ENCODE measurements at regions not wholly inside any gene's neighbourhood (a gene's known extent, or its start where the extent isn't known, plus 50 kb on each side); places are given as distances from the start of the nearest gene placed in this dataset.

DNA sequence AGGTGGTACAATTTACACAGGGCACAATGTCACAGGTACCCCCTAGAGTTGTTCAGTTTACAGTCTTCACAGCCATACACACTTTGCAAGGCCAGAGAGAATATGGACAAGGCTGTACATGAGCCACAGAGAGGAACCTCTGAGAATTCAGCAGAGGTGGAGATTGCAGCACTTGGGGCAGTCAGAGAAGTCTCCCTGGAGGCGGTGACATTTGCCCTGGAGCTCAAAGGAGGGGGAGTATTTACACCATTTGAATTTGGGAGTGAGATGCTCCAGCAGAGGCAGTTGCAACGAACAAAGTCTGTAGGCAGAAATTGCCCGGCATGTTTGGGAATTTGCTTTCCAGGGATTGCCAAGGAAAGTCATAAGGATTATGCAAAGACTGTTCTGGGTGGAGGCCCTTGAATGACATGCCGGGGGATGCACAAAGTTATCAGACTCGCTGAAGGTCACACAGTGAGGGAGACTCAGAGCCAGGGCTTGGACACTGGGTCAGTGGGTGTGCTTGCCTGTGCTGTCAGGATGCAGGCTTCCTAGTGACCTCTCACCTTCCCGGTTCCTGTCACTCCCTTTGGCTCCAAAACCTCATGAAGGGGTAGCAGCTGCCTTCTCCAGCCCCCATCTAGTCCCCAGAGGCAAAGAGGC lies 160.7 kb upstream of the PCBD1 start:
- no peak for DNase-seq

DNA sequence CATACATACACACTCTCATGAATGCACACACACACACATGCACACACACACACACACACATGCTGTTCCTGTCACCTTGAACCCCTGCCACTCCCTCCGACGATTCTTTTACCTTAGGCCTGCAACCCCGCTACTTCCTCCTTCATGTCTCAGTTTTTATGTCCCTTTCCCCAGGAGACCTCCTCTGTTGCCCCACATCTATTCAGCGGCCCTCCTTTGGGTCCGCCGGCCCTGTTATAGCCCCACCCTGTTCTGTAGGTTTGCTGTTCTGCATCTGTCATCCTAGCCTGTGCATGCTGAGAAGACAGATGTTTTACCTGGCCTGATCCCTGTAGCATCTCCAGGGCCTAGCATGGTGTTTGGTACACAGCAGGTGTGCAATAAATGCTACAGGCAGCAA lies 161.6 kb upstream of the PCBD1 start:
- no peak for DNase-seq

DNA sequence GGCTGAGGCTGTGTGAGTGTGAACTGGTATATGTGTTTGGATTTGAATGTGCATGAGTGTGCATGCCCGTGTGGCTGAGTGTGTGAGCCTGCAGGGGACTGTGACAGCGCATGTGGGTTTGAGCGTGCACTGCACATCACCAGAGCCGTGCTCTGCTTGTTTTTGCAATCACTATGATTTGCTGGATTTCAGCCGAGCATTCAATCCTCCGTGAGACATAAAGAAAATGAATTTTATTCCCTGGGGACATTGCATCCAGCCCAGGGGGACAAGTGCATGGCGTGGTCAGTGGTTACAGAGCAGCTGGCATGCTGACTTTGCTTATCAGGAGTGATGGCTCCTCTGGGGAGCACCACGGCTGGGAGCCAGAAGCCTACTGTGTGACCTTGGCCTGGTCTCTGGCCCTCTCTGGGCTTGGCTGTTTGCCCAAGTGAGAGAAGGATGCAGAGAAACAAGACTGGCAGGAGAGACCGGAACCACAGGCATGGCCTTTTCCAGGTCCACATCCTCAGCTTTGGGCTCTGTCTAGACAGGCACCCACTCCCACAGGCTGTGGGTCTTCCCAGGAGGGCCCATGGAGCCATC lies 160.2 kb upstream of the UNC5B start:
- DNase-seq = no peak

DNA sequence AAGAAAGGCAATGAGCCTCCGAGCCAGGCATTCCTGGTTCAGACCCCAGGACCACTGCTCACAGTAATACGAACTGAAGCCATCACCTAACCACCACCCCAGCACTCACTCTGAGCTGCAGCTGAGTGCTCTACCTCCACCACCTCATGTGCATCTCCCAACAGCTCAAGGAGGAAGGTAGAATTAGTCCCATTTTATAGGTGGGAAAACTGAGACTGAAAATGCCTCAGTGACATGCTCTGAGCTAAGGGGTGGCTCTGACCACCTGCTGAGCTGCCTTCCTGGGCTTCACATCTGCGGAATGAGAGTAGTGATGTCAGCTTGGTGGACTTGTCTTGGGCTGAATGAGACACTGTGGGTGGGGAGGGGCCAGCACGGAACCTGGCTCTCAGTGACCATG lies 159.7 kb upstream of the UNC5B start:
- no peak for DNase-seq

DNA sequence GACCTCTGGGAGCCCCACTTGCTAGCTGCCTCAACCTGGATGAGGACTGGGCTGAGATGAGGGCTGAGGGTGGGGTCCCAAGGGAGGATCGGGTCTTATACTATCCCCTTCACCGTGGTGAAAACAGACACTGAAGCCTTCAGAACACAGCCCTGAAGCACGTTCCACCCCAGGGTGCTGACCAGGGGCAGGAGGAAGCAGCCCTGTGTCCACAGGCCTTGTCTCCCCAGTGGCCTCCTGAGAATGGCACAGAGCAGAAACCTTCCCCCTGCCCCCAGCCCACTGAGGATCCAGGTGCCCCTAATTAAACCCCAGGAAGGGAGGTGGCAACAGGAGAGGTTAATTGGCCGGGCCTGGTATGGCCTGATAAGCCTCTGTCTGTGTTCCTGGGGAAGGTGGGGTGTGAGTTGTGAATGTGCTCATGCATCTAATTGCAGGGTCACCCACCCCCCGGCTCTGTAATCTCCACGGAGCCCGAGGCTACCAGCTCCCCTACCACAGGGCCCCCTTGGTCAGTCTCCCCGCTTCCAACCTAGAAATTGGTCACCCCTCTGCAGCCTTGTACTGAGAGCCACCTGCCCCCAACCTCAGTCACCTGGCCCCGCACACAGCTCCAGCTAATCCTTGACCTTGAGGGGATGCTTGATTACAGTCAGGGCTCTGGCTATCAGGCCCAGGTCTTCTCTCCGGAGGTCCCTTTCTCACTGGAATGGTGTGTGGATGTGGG lies 159.0 kb upstream of the UNC5B start:
- no peak for DNase-seq

DNA sequence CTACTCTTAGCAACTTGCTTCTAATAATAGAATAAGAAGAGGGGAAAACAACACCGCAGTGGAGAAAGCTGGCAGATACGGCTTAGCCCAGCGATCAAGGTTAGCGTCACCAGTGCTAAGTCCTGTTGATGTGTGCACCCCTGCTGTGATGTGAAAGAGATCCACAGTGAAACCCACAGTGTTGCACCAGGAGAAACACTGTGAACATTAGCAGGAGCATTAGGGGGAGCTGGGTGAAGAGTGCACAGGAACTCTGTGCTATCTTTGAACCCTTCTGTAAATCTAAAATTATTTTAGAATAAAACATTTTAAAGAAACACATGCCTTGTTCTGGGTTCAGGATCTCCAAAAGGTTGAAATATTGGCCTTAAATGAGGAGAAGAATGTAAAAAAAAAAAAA lies 154.1 kb upstream of the UNC5B start:
- DNase-seq = no peak

DNA sequence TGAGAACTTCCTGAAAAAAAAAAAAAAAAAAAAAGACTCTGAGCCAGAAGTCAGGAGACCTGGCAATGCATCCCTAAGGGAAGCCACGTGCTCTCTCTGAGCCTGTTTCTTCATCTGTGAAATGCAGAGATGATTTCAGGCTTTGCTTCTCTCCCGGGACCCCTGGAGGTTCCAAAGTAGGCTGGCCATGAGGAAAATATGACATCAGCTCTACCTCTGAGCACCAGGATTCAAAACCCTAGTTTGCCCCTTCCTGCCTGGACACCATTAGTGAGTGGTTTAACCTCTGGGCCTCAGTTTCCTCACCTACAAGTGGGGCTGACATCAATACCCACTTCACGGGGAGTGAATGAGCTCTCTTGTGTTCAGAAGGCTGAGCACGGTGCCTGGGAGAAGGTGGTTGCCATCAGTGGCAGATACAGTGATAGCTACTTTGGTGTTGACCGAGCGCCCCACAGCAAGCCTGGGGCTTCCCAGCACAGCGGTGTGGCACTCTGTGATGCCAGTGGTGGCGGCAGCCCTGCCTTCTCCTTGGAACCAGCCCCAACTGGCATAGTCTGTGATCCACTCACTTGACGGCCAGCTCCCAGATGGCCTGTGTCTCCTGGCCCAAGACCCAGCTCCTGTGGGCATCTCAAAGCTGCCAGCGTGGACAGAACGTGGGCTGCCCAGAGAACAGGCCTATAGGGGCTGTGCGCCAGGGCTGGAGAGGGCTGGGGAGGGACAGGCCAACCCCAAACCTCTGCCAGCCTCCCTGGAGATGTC lies 153.1 kb upstream of the UNC5B start:
- DNase-seq = no peak

DNA sequence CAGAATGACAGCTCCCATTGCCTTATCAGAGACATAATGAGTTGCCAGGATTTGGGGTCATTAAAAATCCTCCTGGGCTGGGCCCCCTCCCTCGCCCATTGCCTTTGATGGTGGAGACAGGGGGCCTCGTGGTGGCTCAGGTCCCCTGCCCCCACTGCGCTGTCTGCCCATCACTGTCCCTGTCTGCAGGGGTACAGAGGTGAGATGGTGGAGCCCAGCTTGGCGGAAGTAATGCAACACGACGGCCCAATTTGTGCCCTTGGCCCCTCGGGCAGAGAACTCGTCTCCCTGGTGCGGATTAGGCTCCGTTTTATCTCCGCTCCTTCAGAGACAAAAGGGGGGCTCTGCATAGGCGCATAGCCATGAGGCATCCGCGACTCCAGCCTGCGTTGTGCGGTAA lies 152.4 kb upstream of the UNC5B start:
- no peak for DNase-seq

DNA sequence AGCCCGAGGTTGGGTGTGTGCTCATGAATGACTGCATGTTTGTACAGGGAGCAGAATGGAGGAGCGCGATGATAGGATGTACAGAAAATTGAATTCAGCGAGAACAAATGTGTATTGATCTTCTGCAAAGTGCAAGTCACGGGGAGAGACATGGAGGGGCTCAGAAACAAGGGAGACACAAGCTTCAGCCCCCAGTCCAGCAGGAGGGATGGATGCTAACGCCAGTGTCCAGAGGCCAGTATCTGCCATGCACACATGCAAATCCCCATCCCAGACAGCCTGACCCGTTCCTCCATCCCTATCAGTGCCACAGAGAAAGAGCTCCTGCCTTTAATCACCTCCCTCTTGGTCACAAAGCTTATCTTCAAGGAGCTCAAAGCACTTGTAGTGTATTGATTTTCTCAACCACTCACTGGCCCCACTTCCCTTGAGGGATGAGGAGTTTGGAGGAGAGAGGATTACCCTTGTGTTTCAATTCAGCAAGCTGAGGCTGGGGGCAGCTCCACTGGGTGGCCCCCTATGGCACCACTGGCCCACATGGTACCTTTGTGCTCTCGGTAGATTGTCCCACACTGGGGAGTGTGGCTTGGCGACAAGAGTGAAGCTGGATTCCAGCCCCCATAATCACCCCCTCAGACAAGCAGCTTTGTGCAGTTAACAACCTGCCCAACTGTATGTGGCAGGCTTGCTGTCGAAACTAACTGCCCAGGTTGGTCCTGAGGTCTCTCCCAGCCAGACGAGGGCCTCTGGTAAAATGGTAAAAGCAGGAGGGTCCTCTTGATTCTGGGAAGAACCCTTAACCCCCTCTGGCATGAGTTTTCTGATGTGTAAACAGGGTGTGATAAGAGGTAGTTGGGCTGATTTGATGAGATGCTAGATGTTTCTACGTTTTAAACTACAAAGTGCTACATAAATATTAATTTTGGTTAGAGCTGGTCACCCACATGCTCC lies 151.6 kb upstream of the UNC5B start:
- no peak for DNase-seq

DNA sequence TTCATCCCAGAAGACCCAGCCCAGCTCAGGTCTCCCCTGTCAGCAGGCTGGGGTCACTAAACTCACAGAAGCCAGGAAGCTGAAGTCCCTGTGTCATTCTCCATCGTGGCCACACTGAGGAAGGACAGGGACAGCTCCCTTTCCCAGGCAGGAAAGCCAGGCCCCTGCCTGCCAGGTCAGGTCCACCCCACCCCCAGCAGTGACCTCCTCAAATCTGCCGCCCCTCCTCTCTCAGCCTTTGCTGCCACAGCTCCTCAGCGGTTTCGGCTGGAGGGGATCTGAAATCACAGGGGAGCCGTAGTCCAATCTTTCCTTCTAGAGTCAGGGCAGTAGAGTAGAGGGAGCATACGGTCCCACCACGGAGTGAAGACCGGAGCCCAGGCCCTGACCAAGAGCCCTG lies 150.9 kb upstream of the UNC5B start:
- DNase-seq = no peak

DNA sequence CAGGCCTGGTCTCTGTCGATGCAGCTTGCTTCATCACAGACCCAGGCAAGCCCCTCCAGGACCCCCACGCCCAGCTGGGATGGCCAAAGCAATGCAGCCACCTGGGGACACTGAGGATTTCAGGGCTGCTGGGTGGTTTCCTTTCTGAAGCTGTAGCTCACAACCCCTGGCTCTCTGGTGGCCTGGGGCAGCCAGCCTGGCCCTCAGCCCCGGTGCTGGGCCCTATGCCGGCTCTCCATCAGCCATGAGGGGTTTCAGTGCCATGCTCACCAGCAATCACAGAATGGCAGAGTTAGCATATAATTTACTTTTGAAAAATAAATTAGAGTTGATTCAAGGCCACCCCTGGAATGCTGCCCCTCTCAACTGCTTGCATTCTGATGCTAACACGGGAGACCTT lies 150.2 kb upstream of the UNC5B start:
- no peak for DNase-seq

DNA sequence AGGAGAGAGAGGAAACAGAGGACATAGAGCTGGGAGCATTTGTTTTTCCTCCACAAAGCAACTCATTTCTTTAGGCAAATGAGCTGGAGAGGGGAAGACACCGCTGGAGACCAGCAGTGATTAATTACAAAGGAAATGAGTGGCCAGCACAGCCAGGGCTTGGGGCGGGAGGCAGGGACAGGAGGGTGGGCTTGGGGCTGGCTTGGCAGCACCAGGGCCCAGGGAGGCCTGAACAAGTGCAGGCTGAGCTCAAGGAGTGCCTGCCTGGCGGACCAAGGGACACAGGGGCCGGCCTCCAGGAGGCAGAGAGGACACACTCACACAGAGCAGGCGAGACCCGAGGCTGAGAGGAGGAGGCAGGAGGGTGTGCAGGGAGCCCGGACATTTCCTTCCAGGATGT lies 149.0 kb upstream of the UNC5B start:
- DNase-seq = no peak

DNA sequence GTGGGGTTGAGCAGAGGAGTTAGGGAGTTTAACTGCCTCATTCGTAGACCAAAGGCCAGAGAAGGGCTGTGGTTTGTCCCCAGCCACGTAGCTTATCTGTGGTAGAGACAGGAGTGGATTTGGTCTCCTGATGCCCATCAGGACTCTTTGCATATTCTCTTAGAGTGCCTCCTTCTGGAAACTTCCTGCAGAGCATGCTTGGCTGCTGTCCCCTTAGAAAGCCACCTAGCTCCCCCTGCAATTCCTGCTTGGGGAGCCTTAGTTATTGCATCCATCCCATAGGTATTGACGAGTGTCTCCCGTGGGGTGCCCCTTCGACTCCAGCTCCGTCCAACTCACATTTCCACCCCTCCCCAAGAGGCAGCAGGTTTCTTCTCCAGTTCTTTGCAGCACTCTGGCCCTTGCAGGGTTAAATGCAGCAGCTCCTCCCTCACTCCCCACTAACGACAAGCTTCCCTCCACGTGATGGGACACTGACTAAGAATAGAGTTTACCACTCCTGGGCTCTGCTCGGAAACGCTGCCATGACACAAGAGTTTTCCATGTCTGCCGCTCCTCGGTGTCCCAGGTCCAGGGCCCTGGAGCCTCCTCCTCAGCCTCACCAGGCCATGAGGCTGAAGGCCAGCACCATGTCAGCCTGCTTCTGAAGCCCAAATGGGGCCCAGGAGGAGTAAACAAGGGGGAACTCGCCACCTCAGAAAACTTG lies 147.8 kb upstream of the UNC5B start:
- no peak for DNase-seq

DNA sequence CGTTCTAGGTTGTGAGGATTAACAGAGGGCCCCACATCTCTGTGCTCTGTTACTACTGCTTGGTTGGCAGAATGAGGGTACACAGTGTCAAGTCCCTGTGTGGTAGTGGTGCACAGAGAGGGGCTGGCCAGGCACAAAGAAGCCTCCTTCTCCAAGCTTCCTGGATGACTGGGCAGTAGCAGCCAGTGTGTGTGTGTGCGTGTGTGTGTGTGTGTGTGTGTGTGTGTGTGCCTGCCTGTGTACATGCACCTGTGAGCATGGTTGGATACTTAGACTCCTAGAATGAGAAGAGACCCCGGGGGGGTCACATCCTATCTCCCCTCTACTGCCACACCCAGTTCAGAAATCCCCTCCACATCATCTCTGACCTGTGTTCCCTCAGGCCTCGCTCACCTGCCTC lies 146.7 kb upstream of the UNC5B start:
- DNase-seq = no peak

DNA sequence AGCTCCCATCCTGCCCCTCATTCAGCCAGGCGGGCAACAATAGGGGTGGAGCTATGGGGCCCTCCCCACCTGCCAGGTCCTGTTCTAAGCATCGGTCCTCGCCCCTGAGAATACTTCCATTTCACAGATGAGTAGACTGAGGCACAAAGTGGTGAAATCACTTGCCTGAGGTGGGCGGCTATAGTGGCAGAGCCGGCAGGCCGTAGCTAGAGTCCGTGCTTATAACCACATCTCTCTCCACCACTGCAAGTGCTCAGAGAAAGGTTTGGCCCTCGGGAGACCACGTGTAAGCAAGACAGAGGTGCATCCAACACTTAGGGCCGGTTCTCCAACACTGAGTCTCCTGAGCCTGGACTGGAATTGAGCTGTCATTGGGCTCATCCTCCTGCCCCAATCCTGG lies 145.8 kb upstream of the UNC5B start:
- DNase-seq = no peak

DNA sequence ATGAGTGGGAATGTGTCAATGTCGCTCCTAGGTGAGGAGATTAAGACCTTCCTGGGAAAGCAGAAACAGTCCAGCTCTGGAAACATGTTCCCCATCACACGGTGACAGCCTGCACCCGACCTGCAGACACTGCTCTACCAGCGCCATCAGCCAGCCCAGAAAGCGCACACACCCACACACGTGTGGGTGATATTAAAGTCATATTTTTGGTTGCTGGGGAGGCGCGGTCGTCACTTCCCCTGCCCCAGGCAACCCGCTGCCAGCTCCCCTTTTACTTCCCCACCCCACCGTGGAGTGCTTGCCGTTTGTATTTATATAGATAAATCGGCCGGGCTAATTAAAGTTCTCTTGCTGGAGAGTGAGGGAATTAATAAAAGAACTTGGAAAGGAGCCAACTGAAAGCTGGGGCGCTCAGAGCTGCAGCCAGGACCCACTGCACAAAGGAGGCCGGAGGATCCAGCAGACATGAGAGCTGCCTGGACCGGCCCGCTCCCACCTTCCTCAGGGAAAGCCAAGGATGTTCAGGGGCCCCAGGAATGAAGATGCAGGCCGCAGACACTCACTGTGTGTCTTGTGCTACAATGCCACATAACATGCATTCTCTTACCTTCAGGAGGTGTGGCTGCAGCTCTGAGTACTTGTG lies 145.2 kb upstream of the UNC5B start:
- no peak for DNase-seq

DNA sequence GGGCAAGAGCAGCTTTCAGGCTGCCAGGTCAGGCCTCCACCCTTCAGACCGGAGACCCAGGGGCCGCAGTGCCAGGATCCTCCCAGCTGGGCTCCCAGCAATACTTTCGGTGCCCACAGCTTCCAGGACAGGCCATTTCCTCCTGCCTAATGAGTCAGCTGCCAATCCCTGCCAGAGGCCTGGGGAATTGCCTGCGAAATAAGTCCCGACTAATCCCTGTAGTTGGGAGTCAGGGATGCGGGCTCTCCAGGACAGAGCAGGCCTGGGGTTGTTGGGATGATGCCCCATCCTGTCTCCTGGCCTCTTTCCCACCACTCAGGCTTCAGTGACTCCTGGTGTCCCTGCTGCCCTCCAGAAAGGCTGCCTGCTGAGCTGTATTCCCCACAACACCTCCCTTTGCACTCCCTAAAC lies 143.5 kb upstream of the UNC5B start:
- no peak for DNase-seq

DNA sequence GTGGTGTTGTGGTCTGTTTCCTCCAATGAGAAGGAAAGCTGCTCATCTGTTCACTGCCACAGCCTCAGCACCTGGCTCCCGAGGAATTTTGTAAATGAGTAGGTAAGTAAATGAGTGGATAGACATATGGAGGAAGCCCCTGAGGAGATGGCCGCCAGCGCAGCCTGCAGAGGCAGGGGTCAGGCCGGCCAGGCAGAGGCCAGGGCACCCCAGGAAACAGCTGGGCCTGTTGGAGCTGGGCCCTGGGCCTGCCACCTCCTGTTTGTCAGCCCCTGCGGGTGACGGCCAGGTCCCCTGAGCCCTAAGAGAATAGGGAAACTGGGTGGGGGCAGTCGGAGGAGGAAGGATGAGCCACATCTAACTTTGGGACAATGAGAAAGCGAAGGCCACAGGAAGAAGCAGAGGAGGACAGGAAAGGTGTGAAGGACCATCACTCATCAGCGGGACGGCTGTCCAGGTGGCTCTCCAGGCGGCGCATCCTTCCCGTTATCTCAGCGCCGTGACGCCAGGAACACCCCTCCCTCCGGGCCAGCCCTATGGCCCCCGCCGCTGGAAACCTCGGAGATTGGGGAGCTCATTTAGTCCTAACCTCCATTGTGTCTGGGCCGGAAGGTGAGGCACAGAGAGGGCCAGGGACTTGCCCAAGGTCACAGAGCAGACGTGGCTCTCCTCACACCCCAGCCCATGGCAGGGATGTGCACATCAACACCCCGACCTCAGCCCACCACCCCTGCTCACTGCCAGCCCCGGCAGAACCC lies 142.3 kb upstream of the UNC5B start:
- no peak for DNase-seq

DNA sequence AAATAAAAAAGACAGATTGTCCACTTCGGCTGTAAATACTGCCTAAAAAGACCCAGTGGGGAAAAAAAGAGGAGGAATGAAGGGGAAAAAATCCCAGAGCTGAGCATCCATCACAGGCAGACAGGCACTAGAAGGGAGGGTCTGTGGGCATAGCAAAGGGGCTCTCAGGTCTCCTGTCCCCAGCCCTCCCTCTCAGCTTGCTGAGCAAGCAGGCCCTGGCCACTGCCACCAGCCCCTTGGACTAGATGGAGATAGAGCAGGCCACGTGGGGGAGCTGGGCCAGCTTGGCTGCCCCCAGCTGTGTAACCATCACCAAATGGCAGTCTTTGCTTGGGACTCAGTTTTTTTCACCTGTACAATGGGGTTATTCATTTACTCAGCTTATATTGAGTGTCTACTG lies 141.6 kb upstream of the UNC5B start:
- no peak for DNase-seq

DNA sequence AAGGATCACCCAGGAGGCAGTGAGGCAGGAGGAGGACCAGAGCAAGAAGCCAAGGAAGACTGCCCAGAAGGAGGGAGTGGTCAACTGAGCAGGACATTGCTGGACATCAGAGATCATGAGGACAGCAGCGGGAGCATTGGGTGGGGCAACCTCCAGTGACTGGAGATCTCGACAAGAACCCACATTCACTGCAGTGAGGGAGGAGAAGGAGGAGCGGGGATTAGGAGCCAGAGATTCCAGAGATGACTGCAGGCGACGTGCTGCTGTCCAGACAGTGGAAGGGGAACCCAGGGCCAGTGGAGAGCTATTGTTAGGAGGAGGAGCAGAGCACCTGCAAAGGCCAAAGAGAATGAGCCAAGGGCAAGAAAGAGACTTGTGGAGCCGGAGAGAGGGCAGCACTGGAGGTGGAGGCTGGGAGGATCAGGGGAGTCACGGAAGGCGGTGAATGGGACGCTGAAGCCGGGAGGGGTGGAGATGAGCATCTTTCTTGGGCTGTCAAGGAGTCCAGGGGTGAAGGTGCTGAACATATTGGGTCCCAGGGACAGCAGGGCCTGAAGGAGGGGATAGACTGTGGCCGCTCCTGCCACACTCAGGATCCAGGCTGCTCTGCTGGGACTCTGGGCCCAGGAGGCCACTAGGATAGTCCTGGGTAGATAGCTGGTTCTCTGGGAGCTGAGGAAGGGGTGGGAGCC lies 140.1 kb upstream of the UNC5B start:
- DNase-seq = no peak
